Neural cell (in vitro differentiated cells): ENCODE measurements at regions not wholly inside any gene's neighbourhood (a gene's known extent, or its start where the extent isn't known, plus 50 kb on each side); places are given as distances from the start of the nearest gene placed in this dataset.

Experiments
- H2AFZ ChIP-seq: fragments of 200-600, 300-800 bp; sonication (generic), shearing (Covaris generic); 2 replicates; pipeline ENCODE4 v1.6.0; 2014; ENCODE audit warnings: low read depth, mild to moderate bottlenecking, antibody characterized with exemption, low read length, moderate library complexity
- H3F3A ChIP-seq: fragments of 200-600 bp; shearing (Covaris generic); 2 replicates; pipeline ENCODE4 v1.6.1; 2016; ENCODE audit warnings: mild to moderate bottlenecking, moderate library complexity, mixed read lengths, antibody characterized with exemption, low read length; ENCODE audit not compliant: insufficient read depth, poor library complexity, severe bottlenecking
- H3K27ac ChIP-seq: fragments of 200-600, 300-800 bp; sonication (generic), shearing (Covaris generic); 2 replicates; pipeline ENCODE4 v1.5.1; 2014; ENCODE audit warnings: mild to moderate bottlenecking, low read length, moderate library complexity
- H3K27me3 ChIP-seq: fragments of 300-800, 200-600 bp; sonication (generic), shearing (Covaris generic); 2 replicates; pipeline ENCODE4 v1.6.0; 2014; ENCODE audit warnings: mild to moderate bottlenecking, low read depth, low read length, moderate library complexity; ENCODE audit not compliant: insufficient read depth
- H3K36me3 ChIP-seq: fragments of 300-800, 200-600 bp; sonication (generic), shearing (Covaris generic); 2 replicates; pipeline ENCODE4 v1.5.1; 2014; ENCODE audit warnings: mild to moderate bottlenecking, antibody characterized with exemption, low read length, moderate library complexity; ENCODE audit not compliant: insufficient read depth
- H3K4me2 ChIP-seq: fragments of 300-800, 200-600 bp; sonication (generic), shearing (Covaris generic); 2 replicates; pipeline ENCODE4 v1.6.0; 2014; ENCODE audit warnings: mild to moderate bottlenecking, low read length
- H3K4me3 ChIP-seq: fragments of 300-800, 200-600 bp; sonication (generic), shearing (Covaris generic); 2 replicates; pipeline ENCODE4 v1.5.1; 2014; ENCODE audit warnings: mild to moderate bottlenecking, low read length, moderate library complexity
- H3K79me2 ChIP-seq: fragments of 200-600 bp; shearing (Covaris generic); replicated peaks from 2 replicates; pipeline ENCODE4 v1.6.0; 2014; ENCODE audit warnings: mild to moderate bottlenecking, low read length, moderate library complexity; ENCODE audit not compliant: insufficient read depth
- H3K9ac ChIP-seq: fragments of 300-800, 200-600 bp; sonication (generic), shearing (Covaris generic); 2 replicates; pipeline ENCODE4 v1.6.1; 2016; ENCODE audit warnings: mild to moderate bottlenecking, low read length, mixed read lengths
- H3K9me2 ChIP-seq: fragments of 200-600 bp; shearing (Covaris generic); 2 replicates; pipeline ENCODE4 v1.6.1; 2016; ENCODE audit warnings: mild to moderate bottlenecking, low read length, mixed read lengths; ENCODE audit not compliant: insufficient read depth
- H3K9me3 ChIP-seq: fragments of 200-600, 300-800 bp; sonication (generic), shearing (Covaris generic); 2 replicates; pipeline ENCODE4 v1.6.1; 2016; ENCODE audit warnings: mild to moderate bottlenecking, mixed run types, low read length, moderate library complexity, mixed read lengths
- H4K20me1 ChIP-seq: fragments of 200-600 bp; shearing (Covaris generic); 2 replicates; pipeline ENCODE4 v1.6.1; 2016; ENCODE audit warnings: mild to moderate bottlenecking, mixed run types; ENCODE audit not compliant: insufficient read depth
- EP300 ChIP-seq: fragments of 450-650 bp; conservative IDR thresholded peaks from 2 replicates; pipeline ENCODE4 v1.6.1; 2014; ENCODE audit warnings: antibody characterized with exemption, mild to moderate bottlenecking, moderate library complexity; ENCODE audit not compliant: poor library complexity, severe bottlenecking
- EZH2 ChIP-seq: fragments of 200-600, 300-800 bp; shearing (Covaris generic), sonication (generic); IDR thresholded peaks from 2 replicates; pipeline ENCODE4 v1.6.1; 2014; ENCODE audit warnings: antibody characterized with exemption, low read length, borderline replicate concordance, mild to moderate bottlenecking; ENCODE audit not compliant: insufficient read depth, poor library complexity, severe bottlenecking
- MXI1 ChIP-seq: fragments of 450-650 bp; conservative IDR thresholded peaks from 2 replicates; pipeline ENCODE4 v1.6.1; 2014; ENCODE audit warnings: antibody characterized with exemption, mild to moderate bottlenecking; ENCODE audit not compliant: poor library complexity, severe bottlenecking
- POLR2AphosphoS5 ChIP-seq: IDR thresholded peaks from 2 replicates; pipeline ENCODE4 v1.6.1; 2012
- RAD21 ChIP-seq: fragments of 450-650 bp; conservative IDR thresholded peaks from 2 replicates; pipeline ENCODE4 v1.6.1; 2014; ENCODE audit warnings: antibody characterized with exemption, mild to moderate bottlenecking, moderate library complexity
- SMC3 ChIP-seq: fragments of 450-650 bp; conservative IDR thresholded peaks from 2 replicates; pipeline ENCODE4 v1.6.1; 2014; ENCODE audit warnings: antibody characterized with exemption, mild to moderate bottlenecking, moderate library complexity; ENCODE audit not compliant: poor library complexity
- TAF1 ChIP-seq: IDR thresholded peaks from 2 replicates; pipeline ENCODE4 v1.6.1; 2012; ENCODE audit warnings: low read depth
- TF ChIP-seq, protein P1 (sequence below): fragments of 450-650 bp; IDR thresholded peaks from 2 replicates; pipeline ENCODE4 v1.5.1; 2014; ENCODE audit warnings: antibody characterized with exemption, mild to moderate bottlenecking, moderate library complexity; ENCODE audit not compliant: poor library complexity, severe bottlenecking
- TF ChIP-seq, protein P2 (sequence below): IDR thresholded peaks from 2 replicates; pipeline ENCODE4 v1.6.1; 2012; ENCODE audit warnings: borderline replicate concordance

DNA sequence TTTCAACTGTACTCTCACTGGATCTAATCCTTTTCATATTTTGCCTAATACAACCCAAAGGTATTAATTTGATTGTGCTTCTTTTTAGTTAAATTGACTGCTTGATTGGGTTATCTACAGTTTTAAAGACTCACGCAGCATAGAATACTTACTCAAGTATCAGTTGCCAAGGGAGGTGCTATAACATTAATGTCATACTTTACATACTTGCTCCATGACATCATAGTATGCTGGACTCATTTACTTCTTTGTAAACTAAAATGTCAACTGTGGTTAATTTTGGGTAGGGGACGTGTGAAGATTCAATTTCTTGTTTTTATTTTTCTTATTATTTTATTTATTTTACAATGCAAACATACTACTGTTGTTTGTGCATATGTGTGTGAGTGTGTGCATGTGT is 716.2 kb upstream of the VRK2 start:
- H3K9ac ChIP-seq: no peak overlapping the region
- no peaks in the 10 kb centered on the region for H3K36me3 ChIP-seq
- no peaks in the 10 kb centered on the region for H4K20me1 ChIP-seq
- no peaks in the 10 kb centered on the region for H3K79me2 ChIP-seq
- no peak overlapping the region for H3K27ac ChIP-seq
- TF ChIP-seq RAD21: no peak
- TF ChIP-seq, protein P1, sequence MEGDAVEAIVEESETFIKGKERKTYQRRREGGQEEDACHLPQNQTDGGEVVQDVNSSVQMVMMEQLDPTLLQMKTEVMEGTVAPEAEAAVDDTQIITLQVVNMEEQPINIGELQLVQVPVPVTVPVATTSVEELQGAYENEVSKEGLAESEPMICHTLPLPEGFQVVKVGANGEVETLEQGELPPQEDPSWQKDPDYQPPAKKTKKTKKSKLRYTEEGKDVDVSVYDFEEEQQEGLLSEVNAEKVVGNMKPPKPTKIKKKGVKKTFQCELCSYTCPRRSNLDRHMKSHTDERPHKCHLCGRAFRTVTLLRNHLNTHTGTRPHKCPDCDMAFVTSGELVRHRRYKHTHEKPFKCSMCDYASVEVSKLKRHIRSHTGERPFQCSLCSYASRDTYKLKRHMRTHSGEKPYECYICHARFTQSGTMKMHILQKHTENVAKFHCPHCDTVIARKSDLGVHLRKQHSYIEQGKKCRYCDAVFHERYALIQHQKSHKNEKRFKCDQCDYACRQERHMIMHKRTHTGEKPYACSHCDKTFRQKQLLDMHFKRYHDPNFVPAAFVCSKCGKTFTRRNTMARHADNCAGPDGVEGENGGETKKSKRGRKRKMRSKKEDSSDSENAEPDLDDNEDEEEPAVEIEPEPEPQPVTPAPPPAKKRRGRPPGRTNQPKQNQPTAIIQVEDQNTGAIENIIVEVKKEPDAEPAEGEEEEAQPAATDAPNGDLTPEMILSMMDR: no peak
- no peak overlapping the region for H3K4me2 ChIP-seq
- no peaks in the 10 kb centered on the region for H3K9me3 ChIP-seq
- H3K9me2 ChIP-seq: no peaks in the 10 kb centered on the region
- no peak overlapping the region for H3K4me3 ChIP-seq
- H3F3A ChIP-seq: no peaks in the 10 kb centered on the region
- H2AFZ ChIP-seq: no peak overlapping the region
- no peaks in the 10 kb centered on the region for H3K27me3 ChIP-seq

DNA sequence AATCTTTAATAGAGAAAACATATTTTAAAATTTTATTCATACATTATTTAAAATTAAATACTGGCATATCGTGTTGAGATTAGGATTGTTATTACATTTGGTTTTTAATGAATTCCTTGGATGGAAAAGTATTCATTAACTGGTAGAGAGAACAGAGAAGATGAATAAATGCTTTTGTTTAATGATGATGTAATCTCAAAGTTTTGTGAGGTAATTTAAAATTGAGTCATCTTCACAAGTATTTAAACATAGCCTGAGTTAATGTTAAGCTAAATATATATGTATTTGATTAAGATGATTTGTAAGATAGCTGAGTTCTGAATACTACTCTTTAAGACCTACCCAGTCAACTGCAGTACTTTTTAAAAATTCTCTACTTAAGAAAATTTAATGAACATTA is 713.4 kb upstream of the VRK2 start:
- H3K4me3 ChIP-seq: no peak overlapping the region
- no peaks in the 10 kb centered on the region for H3K9me2 ChIP-seq
- H3K27ac ChIP-seq: no peak overlapping the region
- H3K4me2 ChIP-seq: no peak overlapping the region
- H3K36me3 ChIP-seq: no peaks in the 10 kb centered on the region
- no peaks in the 10 kb centered on the region for H3F3A ChIP-seq
- no peaks in the 10 kb centered on the region for H3K27me3 ChIP-seq
- TF ChIP-seq MXI1 (no peak), SMC3 (no peak), TAF1 (no peak), RAD21 (no peak), POLR2AphosphoS5 (no peak), EP300 (no peak), EZH2 (no peak)
- TF ChIP-seq, protein P2, sequence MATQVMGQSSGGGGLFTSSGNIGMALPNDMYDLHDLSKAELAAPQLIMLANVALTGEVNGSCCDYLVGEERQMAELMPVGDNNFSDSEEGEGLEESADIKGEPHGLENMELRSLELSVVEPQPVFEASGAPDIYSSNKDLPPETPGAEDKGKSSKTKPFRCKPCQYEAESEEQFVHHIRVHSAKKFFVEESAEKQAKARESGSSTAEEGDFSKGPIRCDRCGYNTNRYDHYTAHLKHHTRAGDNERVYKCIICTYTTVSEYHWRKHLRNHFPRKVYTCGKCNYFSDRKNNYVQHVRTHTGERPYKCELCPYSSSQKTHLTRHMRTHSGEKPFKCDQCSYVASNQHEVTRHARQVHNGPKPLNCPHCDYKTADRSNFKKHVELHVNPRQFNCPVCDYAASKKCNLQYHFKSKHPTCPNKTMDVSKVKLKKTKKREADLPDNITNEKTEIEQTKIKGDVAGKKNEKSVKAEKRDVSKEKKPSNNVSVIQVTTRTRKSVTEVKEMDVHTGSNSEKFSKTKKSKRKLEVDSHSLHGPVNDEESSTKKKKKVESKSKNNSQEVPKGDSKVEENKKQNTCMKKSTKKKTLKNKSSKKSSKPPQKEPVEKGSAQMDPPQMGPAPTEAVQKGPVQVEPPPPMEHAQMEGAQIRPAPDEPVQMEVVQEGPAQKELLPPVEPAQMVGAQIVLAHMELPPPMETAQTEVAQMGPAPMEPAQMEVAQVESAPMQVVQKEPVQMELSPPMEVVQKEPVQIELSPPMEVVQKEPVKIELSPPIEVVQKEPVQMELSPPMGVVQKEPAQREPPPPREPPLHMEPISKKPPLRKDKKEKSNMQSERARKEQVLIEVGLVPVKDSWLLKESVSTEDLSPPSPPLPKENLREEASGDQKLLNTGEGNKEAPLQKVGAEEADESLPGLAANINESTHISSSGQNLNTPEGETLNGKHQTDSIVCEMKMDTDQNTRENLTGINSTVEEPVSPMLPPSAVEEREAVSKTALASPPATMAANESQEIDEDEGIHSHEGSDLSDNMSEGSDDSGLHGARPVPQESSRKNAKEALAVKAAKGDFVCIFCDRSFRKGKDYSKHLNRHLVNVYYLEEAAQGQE: no peak
- TF ChIP-seq, protein P1: no peak
- H4K20me1 ChIP-seq: no peaks in the 10 kb centered on the region
- no peaks in the 10 kb centered on the region for H3K79me2 ChIP-seq
- no peak overlapping the region for H2AFZ ChIP-seq
- no peak overlapping the region for H3K9ac ChIP-seq
- H3K9me3 ChIP-seq: no peaks in the 10 kb centered on the region
